Brain microvascular endothelial cell (primary cell): ENCODE measurements at regions not wholly inside any gene's neighbourhood (a gene's known extent, or its start where the extent isn't known, plus 50 kb on each side); places are given as distances from the start of the nearest gene placed in this dataset.
"Not testable (repeated sequence)": the region's sequence is repeated elsewhere in the genome, so short reads cannot be mapped to it uniquely, and the experiment has no call there.

Experiments used
- DNase-seq: peaks from one replicate; pipeline ENCODE4 v3.0.0-alpha.2; 2020
- H3K27ac ChIP-seq: fragments of 250-450 bp; sonication (Bioruptor Pico); 2 replicates; pipeline ENCODE4 v1.5.1; 2020; ENCODE audit warnings: mild to moderate bottlenecking, moderate library complexity
- H3K27me3 ChIP-seq: fragments of 250-450 bp; sonication (Bioruptor Pico); replicated peaks from 2 replicates; pipeline ENCODE4 v1.5.1; 2020; ENCODE audit warnings: mild to moderate bottlenecking
- H3K36me3 ChIP-seq: fragments of 250-450 bp; sonication (Bioruptor Pico); replicated peaks from 2 replicates; pipeline ENCODE4 v1.5.1; 2020; ENCODE audit warnings: mild to moderate bottlenecking
- H3K4me3 ChIP-seq: 2 replicates; pipeline ENCODE4 v1.5.1; 2011; ENCODE audit warnings: low read depth, mild to moderate bottlenecking, control low read depth, low read length, moderate library complexity
- in situ Hi-C: cut with HindIII; loops from 2 replicates; pipeline ENCODE4 v1.10.0; 2017; ENCODE audit warnings: low sequenced_read_pairs, low pct_ligation_motif_present
- TF ChIP-seq, protein P1 (sequence below): IDR thresholded peaks from 2 replicates; pipeline ENCODE4 v1.5.1; 2011; ENCODE audit warnings: low read depth, mild to moderate bottlenecking, moderate library complexity, low read length, control low read depth, inconsistent platforms; ENCODE audit errors: missing control alignments

DNA sequence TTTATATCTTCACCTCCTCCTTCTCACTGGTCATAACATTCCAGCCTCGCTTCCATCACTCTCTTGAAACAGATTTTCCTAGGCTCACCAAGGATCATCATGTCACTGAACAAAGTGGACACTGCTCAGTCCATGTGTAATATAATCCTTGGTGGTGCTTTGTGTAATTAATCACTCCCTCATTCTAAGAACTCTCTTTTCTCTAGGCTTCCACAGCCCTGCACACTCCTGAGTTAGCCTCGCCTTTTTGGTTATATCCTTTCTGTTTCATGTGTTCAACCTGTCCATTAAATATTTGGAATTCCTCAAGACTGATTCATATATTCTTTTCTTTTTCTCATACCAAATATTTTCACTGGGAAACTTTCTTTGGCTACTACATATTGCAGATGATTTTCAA is 440.8 kb downstream of the PYDC2 start:
- no peaks in the 10 kb centered on the region for H3K27me3 ChIP-seq
- no peak overlapping the region for H3K27ac ChIP-seq
- no peak overlapping the region for H3K4me3 ChIP-seq
- TF ChIP-seq, protein P1, sequence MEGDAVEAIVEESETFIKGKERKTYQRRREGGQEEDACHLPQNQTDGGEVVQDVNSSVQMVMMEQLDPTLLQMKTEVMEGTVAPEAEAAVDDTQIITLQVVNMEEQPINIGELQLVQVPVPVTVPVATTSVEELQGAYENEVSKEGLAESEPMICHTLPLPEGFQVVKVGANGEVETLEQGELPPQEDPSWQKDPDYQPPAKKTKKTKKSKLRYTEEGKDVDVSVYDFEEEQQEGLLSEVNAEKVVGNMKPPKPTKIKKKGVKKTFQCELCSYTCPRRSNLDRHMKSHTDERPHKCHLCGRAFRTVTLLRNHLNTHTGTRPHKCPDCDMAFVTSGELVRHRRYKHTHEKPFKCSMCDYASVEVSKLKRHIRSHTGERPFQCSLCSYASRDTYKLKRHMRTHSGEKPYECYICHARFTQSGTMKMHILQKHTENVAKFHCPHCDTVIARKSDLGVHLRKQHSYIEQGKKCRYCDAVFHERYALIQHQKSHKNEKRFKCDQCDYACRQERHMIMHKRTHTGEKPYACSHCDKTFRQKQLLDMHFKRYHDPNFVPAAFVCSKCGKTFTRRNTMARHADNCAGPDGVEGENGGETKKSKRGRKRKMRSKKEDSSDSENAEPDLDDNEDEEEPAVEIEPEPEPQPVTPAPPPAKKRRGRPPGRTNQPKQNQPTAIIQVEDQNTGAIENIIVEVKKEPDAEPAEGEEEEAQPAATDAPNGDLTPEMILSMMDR: no peak
- H3K36me3 ChIP-seq: no peaks in the 10 kb centered on the region
- in situ Hi-C loops: no loop called here
- DNase-seq: no peak

GRCh38 chr3:191912616-191913204 is 451.7 kb downstream of the PYDC2 start:
- DNase-seq: no peak
- no peaks in the 10 kb centered on the region for H3K27me3 ChIP-seq
- no peak overlapping the region for H3K4me3 ChIP-seq
- in situ Hi-C loops: no loop called here
- H3K36me3 ChIP-seq: no peaks in the 10 kb centered on the region
- TF ChIP-seq, protein P1: no peak
- no peak overlapping the region for H3K27ac ChIP-seq

DNA sequence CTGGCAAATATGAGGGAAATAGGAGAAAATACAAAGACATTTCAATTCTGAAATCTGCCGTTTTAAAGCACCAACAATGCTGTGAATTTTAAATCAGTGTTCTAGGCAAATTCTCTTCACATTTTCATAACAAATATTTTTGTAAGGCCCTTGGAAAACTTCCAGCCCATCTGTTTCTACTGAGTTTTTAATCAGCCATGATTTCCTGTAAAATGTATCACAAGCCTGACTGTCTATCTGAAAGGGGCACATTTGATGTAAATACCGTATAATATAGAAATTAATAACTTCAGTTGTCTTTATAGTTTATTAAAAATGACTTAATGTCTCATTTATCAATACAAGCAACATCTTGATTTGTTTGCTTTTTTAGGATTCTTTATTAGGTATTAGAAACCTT is 454.7 kb downstream of the PYDC2 start:
- in situ Hi-C loops: no loop called here
- no peak for DNase-seq
- TF ChIP-seq, protein P1: no peak
- no peaks in the 10 kb centered on the region for H3K27me3 ChIP-seq
- H3K36me3 ChIP-seq: no peaks in the 10 kb centered on the region
- H3K4me3 ChIP-seq: no peak overlapping the region
- no peak overlapping the region for H3K27ac ChIP-seq

GRCh38 chr3:191919491-191920026 is 458.6 kb downstream of the PYDC2 start:
- H3K27me3 ChIP-seq: no peaks in the 10 kb centered on the region
- in situ Hi-C loops: no loop called here
- H3K36me3 ChIP-seq: no peaks in the 10 kb centered on the region
- H3K4me3 ChIP-seq: no peak overlapping the region
- DNase-seq: no peak
- H3K27ac ChIP-seq: no peak overlapping the region
- TF ChIP-seq, protein P1: no peak

DNA sequence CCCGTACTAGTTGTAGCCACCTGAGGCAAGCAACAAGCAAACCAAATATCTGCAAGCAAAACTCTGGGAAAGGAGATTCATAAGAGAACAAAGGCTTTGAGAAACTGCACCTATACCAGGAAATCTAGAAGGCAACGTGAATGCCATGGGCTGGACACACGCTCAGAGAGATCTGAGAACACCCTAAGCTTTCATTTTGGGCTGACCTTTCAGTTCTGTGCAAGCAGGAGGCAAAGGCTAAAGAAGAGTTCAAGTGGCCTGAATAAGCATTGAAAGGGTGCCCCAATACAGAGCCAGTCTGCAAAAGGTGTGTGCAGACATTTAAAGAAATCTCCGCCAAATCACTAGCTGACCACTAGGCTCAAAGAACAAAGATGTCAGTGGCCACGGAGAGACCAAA is 461.6 kb downstream of the PYDC2 start:
- H3K4me3 ChIP-seq: no peak overlapping the region
- TF ChIP-seq, protein P1: no peak
- no peaks in the 10 kb centered on the region for H3K27me3 ChIP-seq
- DNase-seq: no peak
- no peak overlapping the region for H3K27ac ChIP-seq
- in situ Hi-C loops: no loop called here
- H3K36me3 ChIP-seq: no peaks in the 10 kb centered on the region

DNA sequence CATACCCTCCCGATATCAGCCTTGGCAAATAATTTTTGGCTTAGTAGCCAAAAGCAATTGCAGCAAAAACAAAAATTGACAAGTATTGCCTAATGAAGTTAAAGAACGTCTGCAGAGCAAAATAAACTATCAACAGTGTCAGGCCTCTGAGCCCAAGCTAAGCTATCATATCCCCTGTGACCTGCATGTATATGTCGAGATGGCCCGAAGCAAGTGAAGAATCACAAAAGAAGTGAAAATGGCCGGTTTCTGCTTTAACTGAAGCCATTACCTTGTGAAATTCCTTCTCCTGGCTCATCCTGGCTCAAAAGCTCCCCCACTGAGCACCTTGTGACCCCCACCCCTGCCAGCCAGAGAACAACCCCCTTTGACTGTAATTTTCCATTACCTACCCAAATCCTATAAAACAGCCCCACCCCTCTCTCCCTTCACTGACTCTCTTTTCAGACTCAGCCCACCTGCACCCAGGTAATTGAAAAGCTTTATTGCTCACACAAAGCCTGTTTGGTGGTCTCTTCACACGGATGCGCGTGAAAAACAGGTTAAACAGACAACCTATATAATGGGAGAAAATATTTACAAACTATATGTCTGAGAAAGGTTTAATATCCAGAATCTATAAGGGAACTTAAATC is 466.3 kb downstream of the PYDC2 start:
- in situ Hi-C loops, H3K27me3 ChIP-seq, DNase-seq, H3K36me3 ChIP-seq, H3K4me3 ChIP-seq, H3K27ac ChIP-seq: not testable (repeated sequence)

GRCh38 chr3:191927998-191928397 is 467.0 kb downstream of the PYDC2 start:
- H3K4me3 ChIP-seq, H3K27me3 ChIP-seq, H3K27ac ChIP-seq, DNase-seq, H3K36me3 ChIP-seq, in situ Hi-C loops: not testable (repeated sequence)
